Motor neuron (in vitro differentiated cells): ENCODE measurements at regions not wholly inside any gene's neighbourhood (a gene's known extent, or its start where the extent isn't known, plus 50 kb on each side); places are given as distances from the start of the nearest gene placed in this dataset.
A peak's percentile ranks its signal among the peaks of the same experiment; 100 is the strongest.

Experiments
- ATAC-seq, 8 experiments: fragments of 200-7000 bp; cut with Tn5 transposase; replicated peaks in 6 of 8; 2 replicates each; pipeline ENCODE4 v1.8.0; 2021; ENCODE audit warnings: mild to moderate bottlenecking in 8 of 8, moderate library complexity in 8 of 8
- H3K27ac ChIP-seq, 2 donors: fragments of 250-450 bp; sonication (Bioruptor Pico); 2 replicates each; pipeline ENCODE4 v1.9.0; 2021; ENCODE audit warnings: antibody characterized with exemption in 2 of 2, mild to moderate bottlenecking in 2 of 2, moderate library complexity in 1 of 2
- H3K4me1 ChIP-seq, 2 donors: fragments of 250-450 bp; sonication (Bioruptor Pico); replicated peaks in 1 of 2; 2 replicates each; pipeline ENCODE4 v1.6.1; 2021; ENCODE audit warnings: antibody characterized with exemption in 2 of 2, mild to moderate bottlenecking in 2 of 2, moderate library complexity in 1 of 2
- H3K4me3 ChIP-seq, 5 donors: fragments of 250-450 bp; sonication (Bioruptor Pico); 2 replicates each; pipeline ENCODE4 v1.9.0; 2021; ENCODE audit warnings: antibody characterized with exemption in 5 of 5, mild to moderate bottlenecking in 5 of 5, moderate library complexity in 4 of 5
- WGBS, 10 experiments: fragments of 450-650 bp; shearing (Covaris generic); methylation state at CpG; one replicate each; pipeline ENCODE4 v1.0.0; 2022; 5-methylcytosine and 5-hydroxymethylcytosine counted together
- in situ Hi-C, 9 experiments: fragments of 400-800 bp; cut with MboI; loops; one replicate each; pipeline ENCODE4 v1.15.0; 2021; ENCODE audit warnings: low sequenced_read_pairs in 9 of 9, low pct_unique_long_range_greater_than_20kb in 2 of 9; ENCODE audit not compliant: unreplicated experiment in 9 of 9

- no peak overlapping the region for H3K27ac ChIP-seq
- no peak overlapping the region for H3K4me3 ChIP-seq
- ATAC-seq = no peak
- in situ Hi-C loops = no loop called here
- WGBS, 10 experiments = 80 to 100% (median 97%) methylated on average over 1 of the region's 1 CpG
- no peaks in the 10 kb centered on the region for H3K4me1 ChIP-seq
These were observed 843.1 kb downstream of the KCNT2 start for GRCh38 chr1:195765099-195765498.

- H3K27ac ChIP-seq = no peak overlapping the region
- H3K4me3 ChIP-seq = no peak overlapping the region
- no peak for ATAC-seq
- H3K4me1 ChIP-seq = no peaks in the 10 kb centered on the region
- WGBS, 10 experiments = 38 to 100% (median 89%) methylated on average over 1 to 4 of the region's 4 CpGs; no CpG with 5 or more reads in 1 of the 10 experiments
- in situ Hi-C loops = no loop called here
These were observed 844.3 kb downstream of the KCNT2 start for GRCh38 chr1:195763907-195764374.

GRCh38 chr1:195763146-195763906 lies 844.9 kb downstream of the KCNT2 start:
- Histone ChIP-seq H3K27ac (no peak overlapping the region), H3K4me3 (no peak overlapping the region), H3K4me1 (no peaks in the 10 kb centered on the region)
- WGBS, 10 experiments = 87 to 100% (median 93%) methylated on average over 1 to 8 of the region's 22 CpGs; no CpG with 5 or more reads in 3 of the 10 experiments
- in situ Hi-C loops = no loop called here
- no peak for ATAC-seq

GRCh38 chr1:195761104-195761503 lies 847.1 kb downstream of the KCNT2 start:
- no peak for ATAC-seq

GRCh38 chr1:195756109-195756508 lies 852.1 kb downstream of the KCNT2 start:
- ATAC-seq = no peak
- H3K4me3 ChIP-seq = no peak overlapping the region
- in situ Hi-C loops = no loop called here
- peaks cover 0 to 6% of the 10 kb centered on the region in 2 donors for H3K4me1 ChIP-seq
- no peak overlapping the region for H3K27ac ChIP-seq

More at GRCh38 chr1:195761104-195761503, 847.1 kb downstream of the KCNT2 start:
- Histone ChIP-seq H3K27ac (no peak overlapping the region), H3K4me3 (no peak overlapping the region), H3K4me1 (no peaks in the 10 kb centered on the region)
- in situ Hi-C loops = no loop called here

- Histone ChIP-seq H3K4me3 (no peak overlapping the region), H3K4me1 (peaks cover 0 to 6% of the 10 kb centered on the region in 2 donors), H3K27ac (no peak overlapping the region)
- in situ Hi-C loops = no loop called here
- WGBS, 10 experiments = 17 to 100% (median 58%) methylated on average over 1 of the region's 1 CpG; no CpG with 5 or more reads in 3 of the 10 experiments
- ATAC-seq = peak in 7 of 8 experiments; percentile 16 to 77 (median 36)
These were observed 853.4 kb downstream of the KCNT2 start for GRCh38 chr1:195754874-195755273.

- in situ Hi-C loops = no loop called here
- peak in 5 of 8 experiments; percentile 20 to 82 (median 68) for ATAC-seq
- 5 to 91% (median 56%) methylated on average over 1 to 4 of the region's 4 CpGs for whole genome bisulfite sequencing, 10 experiments
- no peak overlapping the region for H3K27ac ChIP-seq
- H3K4me3 ChIP-seq = no peak overlapping the region
- H3K4me1 ChIP-seq = peaks cover 0 to 6% of the 10 kb centered on the region in 2 donors
These were observed 853.9 kb downstream of the KCNT2 start for GRCh38 chr1:195754303-195754702.

- Histone ChIP-seq H3K27ac (no peak overlapping the region), H3K4me3 (no peak overlapping the region), H3K4me1 (peaks cover 0 to 3% of the 10 kb centered on the region in 2 donors)
- WGBS, 10 experiments = 50 to 100% (median 92%) methylated on average over 1 of the region's 1 CpG; no CpG with 5 or more reads in 3 of the 10 experiments
- no peak for ATAC-seq
- in situ Hi-C loops = no loop called here
These were observed 859.3 kb downstream of the KCNT2 start for GRCh38 chr1:195748969-195749368.

GRCh38 chr1:195745189-195746010 lies 862.8 kb downstream of the KCNT2 start:
- Histone ChIP-seq H3K4me3 (no peak overlapping the region), H3K27ac (no peak overlapping the region), H3K4me1 (peaks cover 0 to 10% of the 10 kb centered on the region in 2 donors)
- peak in 4 of 8 experiments; percentile 31 to 98 (median 82) for ATAC-seq
- in situ Hi-C loops = no loop called here
- 0 to 100% (median 67%) methylated on average over 1 of the region's 1 CpG; no CpG with 5 or more reads in 3 of the 10 experiments for WGBS, 10 experiments

- ATAC-seq = peak in 1 of 8 experiments; percentile 30
- Histone ChIP-seq H3K4me3 (no peak overlapping the region), H3K27ac (no peak overlapping the region), H3K4me1 (peaks cover 0 to 10% of the 10 kb centered on the region in 2 donors)
- in situ Hi-C loops = no loop called here
- 39 to 92% (median 83%) methylated on average over 2 to 6 of the region's 6 CpGs; no CpG with 5 or more reads in 3 of the 10 experiments for WGBS, 10 experiments
These were observed 864.0 kb downstream of the KCNT2 start for GRCh38 chr1:195744256-195744655.

- in situ Hi-C loops = no loop called here
- no peak for ATAC-seq
- no peak overlapping the region for H3K27ac ChIP-seq
- no peak overlapping the region for H3K4me3 ChIP-seq
- 0 to 100% (median 80%) methylated on average over 1 of the region's 1 CpG; no CpG with 5 or more reads in 1 of the 10 experiments for WGBS, 10 experiments
- H3K4me1 ChIP-seq = peaks cover 0 to 10% of the 10 kb centered on the region in 2 donors
These were observed 867.4 kb downstream of the KCNT2 start for GRCh38 chr1:195740862-195741261.

- no peak for ATAC-seq
- H3K4me3 ChIP-seq = no peak overlapping the region
- in situ Hi-C loops = no loop called here
- H3K27ac ChIP-seq = no peak overlapping the region
- WGBS, 10 experiments = 38 to 100% (median 82%) methylated on average over 1 to 3 of the region's 3 CpGs; no CpG with 5 or more reads in 1 of the 10 experiments
- H3K4me1 ChIP-seq = peaks cover 0 to 7% of the 10 kb centered on the region in 2 donors
These were observed 869.1 kb downstream of the KCNT2 start for GRCh38 chr1:195738966-195739650.

GRCh38 chr1:195735140-195735539 lies 873.1 kb downstream of the KCNT2 start:
- in situ Hi-C loops = no loop called here
- H3K4me3 ChIP-seq = no peak overlapping the region
- no peaks in the 10 kb centered on the region for H3K4me1 ChIP-seq
- H3K27ac ChIP-seq = no peak overlapping the region
- no peak for ATAC-seq
